NCI-H2107 treated with DMSO at 0.1 percent for 48 hours (cell line): ENCODE measurements at regions not wholly inside any gene's neighbourhood (a gene's known extent, or its start where the extent isn't known, plus 50 kb on each side); places are given as distances from the start of the nearest gene placed in this dataset.

Experiments used
- DNase-seq: peaks from one replicate; lab custom pipeline; 2025; ENCODE audit not compliant: unreplicated experiment; lab: John Stamatoyannopoulos, UW

DNA sequence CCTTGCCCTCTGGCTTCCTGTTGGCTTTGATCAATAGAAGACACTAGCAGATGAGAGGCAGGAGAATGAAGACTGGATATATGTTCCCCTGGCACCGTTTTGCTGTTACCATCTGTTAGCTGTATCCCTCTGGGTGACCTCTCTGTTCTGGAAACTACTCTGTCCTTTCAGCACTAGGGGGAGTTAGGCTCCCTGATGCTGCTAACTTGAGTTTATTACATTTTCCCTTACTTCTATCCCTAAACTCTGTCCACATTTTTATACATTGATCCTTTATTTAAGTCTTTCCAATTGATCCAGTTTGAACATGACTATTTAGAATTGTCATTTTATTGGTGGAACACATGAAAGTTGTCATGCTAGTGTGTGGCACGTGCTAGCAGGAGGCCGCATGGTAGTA is 1014.3 kb upstream of the CDH2 start:
- DNase-seq = no peak

DNA sequence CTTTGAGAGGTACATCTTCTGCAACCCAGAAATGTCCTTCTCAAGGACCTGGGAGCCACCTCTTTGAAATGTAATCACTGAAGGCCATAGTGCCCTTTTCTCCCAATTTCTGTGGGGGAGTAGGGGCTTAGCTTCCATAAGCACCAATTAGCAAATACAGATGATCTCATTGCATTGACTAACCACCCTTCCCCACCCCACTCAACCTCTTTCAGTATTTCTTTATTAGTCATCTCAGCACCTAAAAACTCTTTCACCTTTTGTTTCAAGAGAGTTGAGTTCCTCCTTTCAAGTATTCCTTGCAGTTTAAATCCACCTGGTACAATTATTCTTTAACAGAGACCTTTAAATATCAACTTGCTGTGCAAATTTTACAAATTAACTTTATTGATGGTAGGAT is 1011.8 kb upstream of the CDH2 start:
- no peak for DNase-seq

DNA sequence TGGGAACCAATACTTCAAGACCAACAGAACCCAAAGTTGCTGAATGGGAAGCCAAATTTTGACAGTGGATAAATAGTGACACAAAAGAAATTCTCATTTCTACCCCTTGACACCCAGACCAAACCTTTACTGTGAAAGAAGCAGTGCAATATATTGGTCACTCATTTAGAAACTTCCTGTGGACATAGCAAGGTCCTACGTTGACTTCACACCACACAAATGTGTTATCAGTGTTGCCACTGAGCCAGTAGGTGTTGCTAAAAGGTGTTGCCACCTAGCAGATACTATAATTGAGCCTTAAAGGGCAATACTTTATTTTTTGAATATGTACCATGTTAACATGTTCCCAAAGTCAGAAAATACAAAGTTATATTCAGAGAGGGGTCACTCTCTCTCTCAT is 1008.9 kb upstream of the CDH2 start:
- DNase-seq = no peak

DNA sequence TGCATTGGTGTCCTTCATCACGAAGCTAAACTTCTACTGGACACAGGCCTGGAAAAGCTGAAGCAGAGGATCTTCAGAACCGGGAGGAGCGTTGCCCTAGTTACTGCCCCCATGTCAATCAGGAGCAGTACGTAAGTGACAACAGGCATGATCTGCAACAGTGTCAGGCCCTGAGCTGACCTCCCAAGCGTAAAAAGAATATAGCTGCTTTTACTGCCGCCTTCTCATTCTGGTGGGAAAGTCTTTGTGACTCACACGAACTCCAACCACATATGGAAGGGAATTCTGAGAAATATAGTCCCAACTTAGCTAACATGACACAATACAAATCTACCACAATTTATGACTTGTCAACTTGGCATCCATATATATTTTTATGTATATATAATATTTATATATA is 1007.7 kb upstream of the CDH2 start:
- DNase-seq = no peak

DNA sequence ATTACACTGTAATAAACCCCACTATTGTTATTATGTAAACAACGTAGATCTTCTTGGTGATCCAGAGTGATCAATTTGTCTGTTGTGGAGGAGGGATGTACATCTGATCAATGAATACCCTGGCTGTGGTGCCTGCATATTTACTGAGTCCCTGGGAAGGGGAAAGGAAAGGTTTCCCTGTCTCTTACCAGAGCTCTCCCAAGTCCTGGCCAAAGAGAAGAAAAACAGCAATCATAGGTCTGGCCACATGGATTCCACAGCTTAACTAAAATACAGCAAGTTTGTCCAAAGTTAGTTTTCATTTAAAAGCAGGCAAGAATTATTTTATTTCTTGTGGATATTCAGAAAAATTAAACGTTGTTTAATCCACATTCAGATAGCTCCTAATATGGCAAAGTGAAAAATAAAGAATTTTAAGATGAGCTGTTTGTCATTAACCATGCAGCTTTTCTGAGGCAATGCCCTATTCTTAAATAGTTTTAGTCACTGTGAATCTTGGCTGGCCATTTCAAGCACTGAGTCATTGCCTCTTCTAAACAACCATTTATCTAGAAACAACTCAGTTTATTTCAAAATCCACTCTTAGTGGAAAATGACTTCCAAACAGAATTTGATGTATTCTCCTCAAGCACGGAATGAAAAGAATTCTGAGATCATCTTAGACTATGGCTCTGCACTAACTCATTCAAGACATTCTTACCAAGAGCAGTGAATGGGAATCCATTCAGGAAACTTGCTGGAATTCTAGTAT is 1004.4 kb upstream of the CDH2 start:
- DNase-seq = no peak

DNA sequence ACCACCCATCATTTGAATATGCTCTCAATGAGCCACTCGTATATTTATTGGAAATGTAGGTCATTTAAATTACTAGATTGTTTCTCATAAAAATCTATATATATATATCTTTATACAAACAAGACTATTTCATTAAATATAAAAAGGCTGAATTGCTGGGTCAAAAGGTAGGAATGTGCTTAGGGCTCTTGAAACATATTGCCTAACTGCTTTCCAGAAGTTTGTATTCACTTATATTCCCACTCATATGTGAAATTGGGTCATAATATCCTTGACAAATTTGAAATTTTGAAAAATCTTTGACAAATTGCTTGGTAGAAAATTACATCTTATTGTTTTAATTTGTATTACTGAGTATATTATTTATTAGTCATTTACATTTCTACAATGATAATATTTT is 999.8 kb upstream of the CDH2 start:
- DNase-seq = no peak

DNA sequence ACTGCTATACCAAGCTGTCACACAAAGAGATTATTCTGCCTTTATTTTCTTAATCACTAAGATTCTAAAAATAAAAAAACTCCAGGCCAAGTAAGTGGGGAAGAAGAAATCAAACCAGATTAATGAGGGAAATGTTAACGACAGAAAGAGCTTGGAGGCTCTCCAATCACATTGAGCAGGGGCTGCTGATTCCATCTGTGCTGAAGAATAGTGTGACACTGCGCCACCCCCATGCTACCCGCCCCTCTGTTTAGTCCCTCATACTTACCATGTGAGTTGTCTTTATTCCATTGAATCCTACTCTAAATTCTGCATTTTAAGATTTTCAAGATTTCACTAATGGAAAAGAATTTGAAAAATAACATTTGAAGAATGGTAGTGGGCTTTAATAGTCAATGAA is 998.0 kb upstream of the CDH2 start:
- DNase-seq = no peak

DNA sequence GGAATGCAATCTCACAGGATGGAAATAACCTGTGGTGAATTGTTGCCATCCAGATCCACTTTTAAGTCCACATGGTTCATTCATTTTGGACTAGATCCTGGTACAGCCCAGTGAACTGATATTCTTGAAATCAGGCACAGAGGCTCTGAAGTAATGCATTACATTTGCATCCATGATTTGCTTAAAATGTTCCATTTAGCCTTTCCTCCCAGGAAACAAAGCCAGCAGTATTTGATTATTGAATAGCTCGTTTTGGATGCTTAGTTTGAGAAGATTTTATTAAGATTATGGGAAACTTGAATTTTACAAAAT is 995.8 kb upstream of the CDH2 start:
- DNase-seq = no peak

DNA sequence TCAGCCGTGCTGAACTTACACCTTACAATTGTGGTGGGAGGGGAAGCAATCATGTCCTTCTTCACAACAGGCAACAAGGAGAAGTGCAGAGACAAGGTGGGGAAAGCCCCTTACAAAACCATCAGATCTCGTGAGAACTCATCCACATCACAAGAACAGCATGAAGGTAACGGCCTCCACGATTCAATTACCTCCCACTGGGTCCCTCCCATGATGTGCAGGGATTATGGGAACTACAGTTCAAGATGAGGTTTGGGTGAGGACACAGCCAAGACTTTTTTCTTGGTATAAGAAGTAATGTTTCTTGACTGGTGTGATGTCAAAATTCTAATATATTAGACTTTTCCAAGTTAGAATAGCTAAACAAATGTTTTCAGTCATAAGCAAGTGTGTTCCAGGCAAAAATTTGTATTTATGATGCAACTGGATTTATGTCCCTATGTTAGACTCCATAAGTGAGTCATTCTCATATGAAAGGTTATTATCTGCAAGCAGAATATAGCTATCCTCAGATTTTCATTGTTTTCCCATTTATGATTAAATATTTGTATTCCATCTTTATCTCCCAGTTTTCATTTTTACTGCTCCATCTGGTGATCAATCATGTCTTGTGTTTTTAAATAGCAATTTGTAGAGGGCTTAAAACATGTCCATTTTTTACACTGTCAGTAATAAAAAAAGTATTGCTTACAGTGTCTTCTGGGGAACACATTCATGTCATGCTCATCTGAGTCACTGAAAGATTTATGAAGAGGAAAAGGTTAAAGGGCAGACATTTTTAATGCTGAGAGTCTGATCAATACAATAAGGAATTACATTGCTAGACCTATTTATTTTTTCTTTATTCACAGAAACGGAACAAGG is 995.2 kb upstream of the CDH2 start:
- DNase-seq = no peak

DNA sequence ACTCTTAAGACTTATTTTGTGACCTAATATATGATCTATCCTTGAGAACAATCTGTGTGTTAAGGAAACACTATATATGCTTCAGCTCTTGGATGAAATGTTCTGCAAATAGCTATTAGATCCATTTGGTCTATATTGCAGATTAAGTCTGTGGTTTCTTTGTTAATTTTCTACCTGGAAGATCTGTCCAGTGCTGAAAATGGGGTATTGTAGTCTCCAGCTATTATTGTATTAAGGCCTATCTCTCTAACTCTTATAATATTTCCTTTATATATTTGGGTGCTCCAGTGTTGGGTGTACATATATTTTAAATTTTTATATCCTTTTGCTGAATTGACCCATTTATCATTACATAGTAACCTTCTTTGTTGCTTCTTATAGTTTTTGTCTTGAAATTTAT is 992.7 kb upstream of the CDH2 start:
- no peak for DNase-seq

DNA sequence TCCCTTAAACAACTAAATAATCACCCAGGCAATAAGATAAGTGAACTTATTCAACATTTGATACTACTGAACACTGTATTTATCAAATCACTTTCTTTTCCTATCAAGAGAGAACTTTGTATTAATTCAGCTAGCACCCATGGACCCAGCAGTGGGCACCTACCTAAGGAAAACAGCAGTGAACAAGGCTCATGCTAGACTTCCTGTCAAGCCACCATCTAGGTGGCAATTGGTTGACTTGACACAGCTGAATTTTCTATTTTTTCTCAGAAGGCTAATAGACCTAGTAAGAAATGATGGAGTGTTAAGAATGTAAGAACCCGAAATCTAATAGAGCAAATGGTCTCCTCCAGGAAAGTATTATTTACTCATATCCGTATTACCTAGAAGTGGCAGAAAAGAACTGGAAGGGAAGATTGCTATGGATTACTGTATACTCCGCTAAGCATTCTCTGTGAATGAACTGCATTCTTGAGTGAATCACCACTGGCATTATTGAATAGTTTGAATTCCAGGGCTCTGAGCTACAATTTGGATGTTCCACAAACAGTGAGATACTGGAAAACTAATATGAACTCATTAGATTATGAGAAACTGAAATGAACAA is 988.2 kb upstream of the CDH2 start:
- DNase-seq = no peak

DNA sequence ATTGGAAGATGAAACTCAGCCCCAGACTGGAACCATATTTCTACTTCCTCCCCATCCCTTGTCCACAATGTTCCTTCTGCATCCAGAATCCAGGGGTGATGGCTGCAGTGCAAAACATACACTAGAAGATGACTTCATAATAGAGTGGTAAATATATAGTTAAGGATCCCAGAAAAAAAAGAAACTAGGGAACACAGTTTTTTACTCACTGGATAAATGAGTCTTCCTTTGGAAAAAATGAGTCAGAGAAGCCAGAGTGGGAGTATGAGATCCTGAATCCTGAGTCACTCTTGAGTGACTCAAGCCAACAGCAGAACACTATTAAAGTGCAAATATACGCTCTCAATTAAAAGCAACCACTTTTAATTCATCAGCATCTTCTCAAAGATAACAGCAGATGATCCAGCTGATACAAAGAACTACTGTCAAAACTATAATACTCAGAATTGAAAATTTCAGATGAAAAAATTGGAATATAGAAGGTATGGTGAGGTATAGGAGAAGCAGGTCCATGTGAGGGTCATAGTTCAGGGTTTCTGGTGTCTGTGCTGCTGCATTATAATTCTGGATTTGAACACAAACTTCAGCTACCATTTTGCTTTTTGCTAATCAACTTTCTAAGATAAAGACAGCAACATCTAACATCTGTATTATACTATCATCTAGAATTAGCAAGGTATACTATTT is 987.2 kb upstream of the CDH2 start:
- no peak for DNase-seq

DNA sequence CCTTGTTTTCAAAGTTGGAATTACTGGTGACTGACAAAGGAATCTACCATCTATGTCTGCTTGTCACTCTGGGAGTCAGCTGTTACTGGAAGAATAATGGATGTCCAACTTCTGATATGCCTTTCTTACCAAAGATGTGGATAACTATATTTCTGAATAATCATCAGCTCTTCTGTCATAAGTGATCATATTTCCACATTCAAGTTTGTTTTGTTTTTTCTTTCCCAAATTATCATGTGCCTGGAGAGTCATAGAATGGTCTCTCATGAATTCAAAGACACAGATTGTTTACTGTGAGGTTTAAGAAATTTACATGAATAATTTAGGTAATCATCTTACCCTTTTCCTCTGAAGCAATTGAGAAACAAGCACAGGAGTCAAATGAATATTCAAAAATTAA is 986.7 kb upstream of the CDH2 start:
- no peak for DNase-seq

DNA sequence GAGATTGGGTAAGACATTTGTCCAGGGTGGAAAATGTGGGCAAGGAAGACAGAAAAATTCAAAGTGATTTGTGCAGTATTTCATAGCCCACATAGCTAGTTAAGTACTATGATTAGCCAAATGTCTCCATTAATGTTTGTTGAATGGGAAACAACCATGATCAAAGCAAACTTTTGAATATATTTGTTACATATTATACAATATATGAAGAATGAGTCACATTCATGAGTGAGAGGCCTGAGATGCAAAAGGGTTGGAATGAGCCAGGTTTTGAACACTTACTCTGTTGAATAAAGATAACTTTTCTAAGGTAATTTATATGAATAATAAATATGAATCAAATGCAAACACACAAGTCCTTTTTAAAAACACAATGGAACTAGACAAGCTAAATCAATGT is 984.5 kb upstream of the CDH2 start:
- DNase-seq = no peak

DNA sequence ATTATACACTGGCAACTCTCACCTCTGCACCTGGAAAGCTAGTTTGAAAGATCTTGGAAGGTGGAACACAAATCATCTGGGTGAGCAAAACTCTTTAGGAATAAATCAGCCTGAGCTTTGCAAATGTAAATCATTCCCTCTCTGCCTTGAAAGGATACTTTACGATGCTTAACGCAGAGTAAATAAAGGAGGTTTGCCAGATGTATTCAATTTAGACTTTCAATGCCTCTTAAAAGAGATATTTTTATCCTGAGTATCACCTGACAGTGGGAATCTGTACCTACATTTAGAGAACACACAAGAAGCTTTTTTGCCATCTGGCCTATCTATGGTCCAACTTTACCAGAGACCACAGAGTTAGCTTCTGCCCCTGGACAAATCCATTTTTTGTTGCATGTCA is 983.2 kb upstream of the CDH2 start:
- DNase-seq = peak; percentile 74

DNA sequence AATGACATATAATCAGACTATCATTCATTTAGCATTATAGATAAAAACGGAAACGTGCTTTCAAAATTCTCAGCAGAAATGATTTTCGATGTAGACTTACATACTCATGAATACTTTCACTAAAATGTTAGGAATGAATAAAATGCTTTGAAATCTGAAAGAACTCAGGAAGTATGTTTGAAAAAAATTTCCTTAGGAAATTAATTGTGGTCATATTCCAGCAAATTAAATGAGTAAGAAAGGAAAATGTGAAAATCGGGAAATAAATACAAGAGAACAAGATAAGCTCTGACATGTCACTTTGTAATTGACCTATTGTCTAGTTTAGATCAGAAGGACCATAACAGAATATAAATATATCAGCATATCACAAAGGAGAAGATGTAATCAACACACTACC is 981.0 kb upstream of the CDH2 start:
- DNase-seq = no peak

DNA sequence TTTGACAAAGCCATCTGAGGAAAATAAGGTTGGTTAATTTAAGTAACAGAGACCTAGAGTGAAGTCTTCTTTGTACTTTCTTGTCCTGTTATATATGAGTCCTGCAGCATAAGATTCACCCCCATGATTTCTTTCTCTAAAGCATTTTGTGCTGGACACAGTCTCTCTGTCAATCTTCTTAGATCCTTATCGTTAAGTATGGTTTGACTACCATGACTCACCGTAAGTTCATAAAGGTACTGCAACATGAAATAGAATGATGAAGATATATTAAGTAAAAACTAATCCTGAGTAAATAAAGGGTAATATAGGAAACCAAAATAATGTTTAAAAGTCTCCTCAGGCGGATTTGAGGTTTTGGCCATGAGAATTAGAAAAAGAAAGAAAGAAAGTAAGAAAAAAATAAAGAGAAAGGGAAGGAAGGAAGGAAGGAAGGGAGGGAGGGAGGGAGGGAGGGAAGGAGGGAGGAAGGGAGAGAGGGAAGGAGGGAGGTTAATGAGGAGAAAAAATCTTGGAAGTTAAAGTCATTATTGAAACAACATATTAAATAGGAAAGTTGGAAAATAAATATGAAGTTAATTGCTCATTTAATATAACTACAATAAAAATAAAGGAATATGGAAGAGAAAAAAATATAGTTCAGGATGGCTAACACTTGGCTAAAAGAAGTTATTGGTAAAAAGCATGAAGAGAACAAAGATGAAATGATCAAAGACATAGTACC is 980.3 kb upstream of the CDH2 start:
- no peak for DNase-seq

DNA sequence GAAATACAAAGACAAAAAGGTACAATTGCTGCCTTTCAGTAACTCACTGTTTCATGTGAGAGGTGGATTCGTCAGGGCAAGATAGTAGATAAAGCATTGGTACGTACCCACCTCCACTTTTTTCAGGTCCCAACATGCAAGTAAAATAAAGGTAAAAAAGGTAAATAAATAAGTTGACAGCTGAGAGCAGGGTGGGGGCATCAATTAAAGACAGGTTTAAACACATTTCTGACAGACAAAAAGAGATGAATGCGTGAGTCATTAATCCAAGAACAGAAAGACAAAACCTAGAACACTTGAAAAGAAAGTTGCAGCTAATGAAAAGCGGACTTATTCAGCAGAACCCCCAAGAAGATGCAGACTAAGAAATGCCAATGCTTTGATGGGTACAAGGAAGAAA is 979.6 kb upstream of the CDH2 start:
- no peak for DNase-seq

DNA sequence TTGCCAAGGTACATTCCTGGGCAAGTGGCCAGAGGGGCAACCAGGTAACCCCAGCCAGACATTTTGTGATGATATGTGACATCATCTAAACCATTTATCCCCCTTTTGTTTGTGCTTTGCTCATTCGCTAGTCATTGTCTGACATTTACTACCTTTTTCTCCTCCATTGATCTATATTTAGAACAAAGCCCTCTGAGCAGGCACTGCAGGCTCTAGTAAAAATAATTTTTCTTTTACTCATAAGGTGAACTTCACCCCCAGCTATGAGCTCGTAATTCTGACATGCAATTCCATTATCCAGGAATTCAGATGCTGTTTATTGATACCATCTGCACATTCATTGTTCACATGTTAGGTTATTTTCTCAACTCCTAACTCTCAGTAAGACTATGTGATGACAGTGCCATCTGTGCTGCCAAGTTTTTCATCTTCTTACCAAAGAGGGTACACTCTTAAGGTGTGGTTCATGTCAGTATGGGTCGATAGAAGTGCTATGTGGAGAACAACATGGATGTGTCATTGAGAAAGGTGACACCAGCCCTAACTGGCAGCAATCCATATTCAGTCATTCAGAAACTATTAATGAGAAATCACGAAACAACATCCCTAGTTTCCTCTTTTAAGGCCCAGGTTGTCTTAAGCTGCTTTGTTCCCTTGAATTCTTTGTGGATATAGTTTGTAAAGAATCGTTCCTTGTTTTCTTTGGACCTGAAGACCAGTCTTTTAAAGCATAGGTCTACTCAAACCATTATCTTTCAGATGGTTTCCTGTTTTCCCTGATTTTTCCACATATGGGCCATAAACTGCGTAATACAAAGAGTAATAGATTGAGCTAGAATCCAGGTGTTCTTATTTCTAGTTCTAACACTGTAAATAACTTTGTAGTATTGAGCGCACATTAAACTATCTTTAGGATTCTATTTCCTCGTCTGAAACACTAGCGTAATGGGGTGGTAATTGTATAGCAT is 978.1 kb upstream of the CDH2 start:
- no peak for DNase-seq

DNA sequence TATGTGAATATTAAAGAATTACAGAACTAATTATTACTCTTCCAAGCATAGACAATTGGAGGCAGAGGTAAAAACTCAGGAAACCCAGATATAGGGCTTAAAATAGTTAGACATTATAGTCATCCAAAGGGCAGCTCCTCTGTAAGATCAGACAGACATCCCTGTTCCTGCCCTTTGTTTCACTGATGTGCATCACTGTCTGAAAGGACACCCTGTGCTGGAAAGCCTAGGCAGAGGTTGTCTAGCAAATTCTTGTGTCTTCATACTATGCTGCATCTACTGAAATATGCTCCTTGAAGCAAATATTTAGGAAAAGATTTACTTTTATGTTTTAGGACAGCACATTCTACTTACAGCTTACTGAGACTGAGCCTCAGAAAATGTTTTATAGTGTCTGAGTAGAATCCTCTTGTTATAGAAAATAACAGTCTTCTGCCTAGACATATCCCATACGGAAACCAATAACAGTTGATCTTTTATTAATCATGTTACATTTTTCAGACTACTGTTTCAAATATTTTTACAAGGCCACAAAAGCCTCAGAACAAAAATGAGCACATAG is 977.3 kb upstream of the CDH2 start:
- DNase-seq = no peak
